ENCODE measurements at regions not wholly inside any gene's neighbourhood (a gene's known extent, or its start where the extent isn't known, plus 50 kb on each side); places are given as distances from the start of the nearest gene placed in this dataset.

DNA sequence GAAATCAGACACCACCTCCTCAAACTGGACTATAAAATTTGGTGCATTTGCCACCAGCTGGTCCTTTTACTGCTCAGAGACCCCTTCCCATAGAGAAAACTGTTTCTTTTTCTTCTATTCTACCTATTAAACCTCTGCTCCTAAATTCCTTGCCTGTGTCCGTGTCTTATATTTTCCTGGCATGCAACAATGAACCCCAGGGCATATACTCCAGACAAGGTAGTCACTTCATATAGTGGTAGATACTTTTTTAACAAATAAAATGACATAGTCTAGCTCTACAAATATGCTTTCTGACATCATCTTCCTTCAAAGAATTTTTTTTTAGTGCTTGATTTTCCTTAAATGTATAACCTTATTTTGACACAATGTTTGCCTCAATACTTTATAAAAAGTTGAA, 1402.9 kb upstream of the PABPC4L start:
- TF ChIP-seq, protein P1, sequence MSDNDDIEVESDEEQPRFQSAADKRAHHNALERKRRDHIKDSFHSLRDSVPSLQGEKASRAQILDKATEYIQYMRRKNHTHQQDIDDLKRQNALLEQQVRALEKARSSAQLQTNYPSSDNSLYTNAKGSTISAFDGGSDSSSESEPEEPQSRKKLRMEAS (IDR thresholded peaks at IDR 0.05) = no peak
- TF ChIP-seq CEBPB (IDR thresholded peaks at IDR 0.05) (no peak), ZBTB7A (IDR thresholded peaks at IDR 0.05; ENCODE audit: low read depth) (no peak), EP300 (IDR thresholded peaks at IDR 0.05; ENCODE audit: borderline replicate concordance) (no peak), RAD21 (IDR thresholded peaks at IDR 0.05; ENCODE audit: low read depth) (no peak), TEAD4 (IDR thresholded peaks at IDR 0.05) (no peak), EGR1 (IDR thresholded peaks at IDR 0.05) (no peak), NFIC (IDR thresholded peaks at IDR 0.05) (no peak), TAF1 (IDR thresholded peaks at IDR 0.05; ENCODE audit: low read depth) (no peak), YY1 (IDR thresholded peaks at IDR 0.05; ENCODE audit: low read depth) (no peak), CREB1 (IDR thresholded peaks at IDR 0.05; ENCODE audit: low read depth) (no peak), FOXM1 (IDR thresholded peaks at IDR 0.05; ENCODE audit: borderline replicate concordance, low read depth) (no peak)
- TF ChIP-seq, protein P2, sequence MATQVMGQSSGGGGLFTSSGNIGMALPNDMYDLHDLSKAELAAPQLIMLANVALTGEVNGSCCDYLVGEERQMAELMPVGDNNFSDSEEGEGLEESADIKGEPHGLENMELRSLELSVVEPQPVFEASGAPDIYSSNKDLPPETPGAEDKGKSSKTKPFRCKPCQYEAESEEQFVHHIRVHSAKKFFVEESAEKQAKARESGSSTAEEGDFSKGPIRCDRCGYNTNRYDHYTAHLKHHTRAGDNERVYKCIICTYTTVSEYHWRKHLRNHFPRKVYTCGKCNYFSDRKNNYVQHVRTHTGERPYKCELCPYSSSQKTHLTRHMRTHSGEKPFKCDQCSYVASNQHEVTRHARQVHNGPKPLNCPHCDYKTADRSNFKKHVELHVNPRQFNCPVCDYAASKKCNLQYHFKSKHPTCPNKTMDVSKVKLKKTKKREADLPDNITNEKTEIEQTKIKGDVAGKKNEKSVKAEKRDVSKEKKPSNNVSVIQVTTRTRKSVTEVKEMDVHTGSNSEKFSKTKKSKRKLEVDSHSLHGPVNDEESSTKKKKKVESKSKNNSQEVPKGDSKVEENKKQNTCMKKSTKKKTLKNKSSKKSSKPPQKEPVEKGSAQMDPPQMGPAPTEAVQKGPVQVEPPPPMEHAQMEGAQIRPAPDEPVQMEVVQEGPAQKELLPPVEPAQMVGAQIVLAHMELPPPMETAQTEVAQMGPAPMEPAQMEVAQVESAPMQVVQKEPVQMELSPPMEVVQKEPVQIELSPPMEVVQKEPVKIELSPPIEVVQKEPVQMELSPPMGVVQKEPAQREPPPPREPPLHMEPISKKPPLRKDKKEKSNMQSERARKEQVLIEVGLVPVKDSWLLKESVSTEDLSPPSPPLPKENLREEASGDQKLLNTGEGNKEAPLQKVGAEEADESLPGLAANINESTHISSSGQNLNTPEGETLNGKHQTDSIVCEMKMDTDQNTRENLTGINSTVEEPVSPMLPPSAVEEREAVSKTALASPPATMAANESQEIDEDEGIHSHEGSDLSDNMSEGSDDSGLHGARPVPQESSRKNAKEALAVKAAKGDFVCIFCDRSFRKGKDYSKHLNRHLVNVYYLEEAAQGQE (IDR thresholded peaks at IDR 0.05; ENCODE audit: low read depth) = no peak
- TF ChIP-seq, protein P3, sequence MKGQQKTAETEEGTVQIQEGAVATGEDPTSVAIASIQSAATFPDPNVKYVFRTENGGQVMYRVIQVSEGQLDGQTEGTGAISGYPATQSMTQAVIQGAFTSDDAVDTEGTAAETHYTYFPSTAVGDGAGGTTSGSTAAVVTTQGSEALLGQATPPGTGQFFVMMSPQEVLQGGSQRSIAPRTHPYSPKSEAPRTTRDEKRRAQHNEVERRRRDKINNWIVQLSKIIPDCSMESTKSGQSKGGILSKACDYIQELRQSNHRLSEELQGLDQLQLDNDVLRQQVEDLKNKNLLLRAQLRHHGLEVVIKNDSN (IDR thresholded peaks at IDR 0.05) = no peak
